ENCODE measurements at regions not wholly inside any gene's neighbourhood (a gene's known extent, or its start where the extent isn't known, plus 50 kb on each side); places are given as distances from the start of the nearest gene placed in this dataset.
A peak's percentile ranks its signal among the peaks of the same experiment; 100 is the strongest.
"Not testable (repeated sequence)": the region's sequence is repeated elsewhere in the genome, so short reads cannot be mapped to it uniquely, and the experiment has no call there.

GRCh38 chr16:33009468-33009867 is 184.6 kb upstream of the TP53TG3C start:
- DNase-seq = peak in 1 of 2 donors; percentile 2

- not testable (repeated sequence) for DNase-seq
Measured at GRCh38 chr16:33027121-33027520, 166.9 kb upstream of the TP53TG3C start.

GRCh38 chr16:33027941-33028340 is 166.1 kb upstream of the TP53TG3C start:
- DNase-seq = not testable (repeated sequence)

- DNase-seq = not testable (repeated sequence)
Measured at GRCh38 chr16:33028707-33029390, 165.2 kb upstream of the TP53TG3C start.

- not testable (repeated sequence) for DNase-seq
Measured at GRCh38 chr16:33048849-33049248, 145.2 kb upstream of the TP53TG3C start.

GRCh38 chr16:33059206-33059605 is 134.8 kb upstream of the TP53TG3C start:
- no peak for DNase-seq

- DNase-seq = not testable (repeated sequence)
Measured at GRCh38 chr16:33059654-33060421, 134.2 kb upstream of the TP53TG3C start.

GRCh38 chr16:33062763-33063162 is 131.3 kb upstream of the TP53TG3C start:
- not testable (repeated sequence) for DNase-seq

GRCh38 chr16:33063365-33064170 is 130.5 kb upstream of the TP53TG3C start:
- DNase-seq = not testable (repeated sequence)

GRCh38 chr16:33064454-33065073 is 129.5 kb upstream of the TP53TG3C start:
- DNase-seq = not testable (repeated sequence)
